IMR-90 (cell line): ENCODE measurements at regions not wholly inside any gene's neighbourhood (a gene's known extent, or its start where the extent isn't known, plus 50 kb on each side); places are given as distances from the start of the nearest gene placed in this dataset.

ENCODE experiments used
- BHLHE40 ChIP-seq: fragments of 150-350 bp; IDR thresholded peaks from 2 replicates; pipeline ENCODE4 v1.6.1; 2016; ENCODE audit warnings: mild to moderate bottlenecking, low read depth, low read length
- CHD1 ChIP-seq: IDR thresholded peaks from 2 replicates; pipeline ENCODE4 v1.6.1; 2012; ENCODE audit warnings: low read depth, low read length, improper control_type of control experiment
- CTCF ChIP-seq: conservative IDR thresholded peaks from 2 replicates; pipeline ENCODE4 v1.5.1; 2012; ENCODE audit warnings: mild to moderate bottlenecking, low read depth, low read length, improper control_type of control experiment
- ELK1 ChIP-seq: fragments of 150-350 bp; IDR thresholded peaks from 2 replicates; pipeline ENCODE4 v1.6.1; 2016; ENCODE audit warnings: low read depth, mild to moderate bottlenecking, low read length, moderate library complexity, borderline replicate concordance
- FOS ChIP-seq: fragments of 150-350 bp; IDR thresholded peaks from 2 replicates; pipeline ENCODE4 v1.6.1; 2016; ENCODE audit warnings: low read depth, low read length
- MAFK ChIP-seq: IDR thresholded peaks from 2 replicates; pipeline ENCODE4 v1.6.1; 2012; ENCODE audit warnings: low read depth, low read length, improper control_type of control experiment
- MAZ ChIP-seq: IDR thresholded peaks from 2 replicates; pipeline ENCODE4 v1.6.1; 2012; ENCODE audit warnings: low read depth, mild to moderate bottlenecking, low read length, improper control_type of control experiment, moderate library complexity, borderline replicate concordance
- MXI1 ChIP-seq: IDR thresholded peaks from 2 replicates; pipeline ENCODE4 v1.6.1; 2012; ENCODE audit warnings: low read depth, mild to moderate bottlenecking, low read length, moderate library complexity, borderline replicate concordance
- NFE2L2 ChIP-seq: fragments of 150-350 bp; IDR thresholded peaks from 2 replicates; pipeline ENCODE4 v1.6.1; 2016; ENCODE audit warnings: low read depth, mild to moderate bottlenecking, low read length
- POLR2A ChIP-seq: IDR thresholded peaks from 2 replicates; pipeline ENCODE4 v1.6.1; 2012; ENCODE audit warnings: mild to moderate bottlenecking, low read depth, low read length
- RAD21 ChIP-seq: IDR thresholded peaks from 2 replicates; pipeline ENCODE4 v1.6.1; 2012; ENCODE audit warnings: low read length, improper control_type of control experiment
- RCOR1 ChIP-seq: IDR thresholded peaks from 2 replicates; pipeline ENCODE4 v1.6.1; 2012; ENCODE audit warnings: mild to moderate bottlenecking, low read length, improper control_type of control experiment; ENCODE audit not compliant: insufficient replicate concordance
- RFX5 ChIP-seq: IDR thresholded peaks from 2 replicates; pipeline ENCODE4 v1.8.0; 2012; ENCODE audit warnings: low read depth, mild to moderate bottlenecking, low read length, moderate library complexity
- USF2 ChIP-seq: fragments of 150-350 bp; IDR thresholded peaks from 2 replicates; pipeline ENCODE4 v1.6.1; 2017; ENCODE audit warnings: mild to moderate bottlenecking, antibody characterized with exemption, low read length, low read depth

- TF ChIP-seq CTCF, result no peak
- TF ChIP-seq POLR2A, result no peak
- no peak for TF ChIP-seq USF2
- TF ChIP-seq RCOR1, result no peak
- no peak for TF ChIP-seq MAZ
- no peak for TF ChIP-seq MXI1
- TF ChIP-seq CHD1, result no peak
- no peak for TF ChIP-seq RFX5
- TF ChIP-seq MAFK, result no peak
- TF ChIP-seq BHLHE40, result no peak
- TF ChIP-seq ELK1, result no peak
- no peak for TF ChIP-seq RAD21
- no peak for TF ChIP-seq NFE2L2
- TF ChIP-seq FOS, result no peak
Measured at GRCh38 chr2:239610457-239611221, 209.8 kb upstream of the HDAC4 start.
